Heart left ventricle (tissue), 13 donors: ENCODE measurements at regions not wholly inside any gene's neighbourhood (a gene's known extent, or its start where the extent isn't known, plus 50 kb on each side); places are given as distances from the start of the nearest gene placed in this dataset.
"Not testable (repeated sequence)": the region's sequence is repeated elsewhere in the genome, so short reads cannot be mapped to it uniquely, and the experiment has no call there.

Source experiments
- CTCF ChIP-seq, 12 donors: fragments of 200-600 bp; sonication (generic) in 4 of 12; IDR thresholded peaks; one replicate each; pipeline versions ENCODE4 v1.5.0 to v1.8.0; 2018 to 2022; ENCODE audit warnings: antibody characterized with exemption in 12 of 12, mild to moderate bottlenecking in 5 of 12
- POLR2A ChIP-seq, 2 donors: fragments of 450-650 bp; IDR thresholded peaks; one replicate each; pipeline ENCODE4 v1.6.1; 2017; ENCODE audit warnings: antibody characterized with exemption in 2 of 2, mild to moderate bottlenecking in 2 of 2, moderate library complexity in 2 of 2
- donor health status: ischemic (EF 13 %, LVEDD 7.1; RV severe dilation, severe dysfunction).
- donor health status: DM: no; HTN: yes; CAD: no.
- donor health status: DM: no; HTN: no; CAD: no.
- donor health status: ischemic (EF 25% LVEDD 6.9; RV normal size, moderate dysfunction).
- donor health status: ischemic (EF 25% LVEDD 5.7; RV mildly dilated, moderate dysfunction).
- donor health status: ischemic (EF 35%, LVEDD 5.7; RV mildly dilated, moderate dysfunction).
- donor health status: nonischemic (EF 11% LVEDD 7.7; RV severe dilation, severe dysfunction).
- donor health status: DM: yes; HTN: yes; CAD: no.
- donor health status: PGD.
- donor health status: ischemic (EF 29% LVEDD 5.4; RV normal size, mild dysfunction).
- donor health status: nonischemic (EF 23%, LVEDD 6.1; RV moderate dilation, normal function).

DNA sequence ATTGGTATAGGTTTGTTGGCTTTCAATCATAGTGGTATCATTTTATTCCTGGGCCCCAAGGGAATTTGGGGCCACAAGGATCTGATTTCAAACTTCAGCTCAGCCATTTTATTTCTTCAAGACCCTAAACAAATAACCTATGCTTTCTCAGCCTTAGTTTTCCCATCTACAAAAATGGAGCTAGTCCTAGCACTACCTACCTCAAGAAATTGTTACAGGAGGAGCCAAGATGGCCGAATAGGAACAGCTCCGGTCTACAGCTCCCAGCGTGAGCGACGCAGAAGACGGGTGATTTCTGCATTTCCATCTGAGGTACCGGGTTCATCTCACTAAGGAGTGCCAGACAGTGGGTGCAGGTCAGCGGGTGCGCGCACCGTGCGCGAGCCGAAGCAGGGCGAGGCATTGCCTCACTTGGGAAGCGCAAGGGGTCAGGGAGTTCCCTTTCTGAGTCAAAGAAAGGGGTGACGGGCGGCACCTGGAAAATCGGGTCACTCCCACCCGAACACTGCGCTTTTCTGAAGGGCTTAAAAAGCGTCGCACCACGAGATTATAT lies 143.5 kb downstream of the CCDC34 start:
- not testable (repeated sequence) for TF ChIP-seq CTCF, POLR2A (IDR thresholded peaks at IDR 0.05)
